HEK293 (cell line): ENCODE measurements at regions not wholly inside any gene's neighbourhood (a gene's known extent, or its start where the extent isn't known, plus 50 kb on each side); places are given as distances from the start of the nearest gene placed in this dataset.

Source experiments
- CTCF ChIA-PET: fragments of 350-600 bp; formaldehyde crosslinking; extraction: SDS; loops from one replicate; lab custom pipeline; 2021; ENCODE audit warnings: antibody characterized with exemption; lab: Yijun Ruan, JAX
- POLR2A ChIA-PET: fragments of 300-600 bp; formaldehyde crosslinking; extraction: SDS; loops from one replicate; lab custom pipeline; 2020; ENCODE audit warnings: antibody characterized with exemption, inconsistent platforms; lab: Yijun Ruan, JAX
- H3K27ac ChIP-seq: fragments of 200-500 bp; sonication (Bioruptor generic); 2 replicates; pipeline ENCODE4 v1.5.1; 2014; ENCODE audit warnings: low read depth, low read length, control low read depth, inconsistent platforms; ENCODE audit errors: extremely low read depth
- H3K36me3 ChIP-seq, 2 experiments: fragments of 200-500 bp in 1 of 2; sonication (Bioruptor generic) in 1 of 2; 1 replicate in 1 of 2; 2 replicates in 1 of 2; pipeline ENCODE4 v1.5.1; 2014 to 2017; ENCODE audit warnings: inconsistent platforms in 2 of 2, low read length in 2 of 2; ENCODE audit not compliant: control insufficient read depth in 2 of 2, insufficient read depth in 1 of 2
- H3K4me1 ChIP-seq: fragments of 200-500 bp; sonication (Bioruptor generic); 2 replicates; pipeline ENCODE4 v1.5.1; 2014; ENCODE audit warnings: mild to moderate bottlenecking, low read length, inconsistent platforms; ENCODE audit not compliant: control insufficient read depth, insufficient read depth
- H3K4me3 ChIP-seq: 2 replicates; pipeline ENCODE4 v1.5.1; 2011; ENCODE audit warnings: low read depth, mild to moderate bottlenecking, control low read depth, low read length, moderate library complexity
- H3K9me3 ChIP-seq: fragments of 200-500 bp; sonication (Bioruptor generic); 2 replicates; pipeline ENCODE4 v1.5.1; 2014; ENCODE audit warnings: low read depth, low read length, inconsistent platforms; ENCODE audit not compliant: control insufficient read depth, insufficient read depth
- BCL11A ChIP-seq: fragments of 450-650 bp; formaldehyde crosslinking; IDR thresholded peaks from 2 replicates; pipeline ENCODE4 v1.5.1; 2016; ENCODE audit warnings: low read depth, missing biosample characterization, missing genetic modification characterization
- EGR2 ChIP-seq: fragments of 450-650 bp; formaldehyde crosslinking; IDR thresholded peaks from 2 replicates; pipeline ENCODE4 v1.5.1; 2016; ENCODE audit warnings: low read depth, missing biosample characterization, missing genetic modification characterization
- GLI2 ChIP-seq: fragments of 450-650 bp; formaldehyde crosslinking; IDR thresholded peaks from 2 replicates; pipeline ENCODE4; 2017; ENCODE audit warnings: missing biosample characterization, missing genetic modification characterization, low read depth, borderline replicate concordance
- KLF7 ChIP-seq: fragments of 450-650 bp; formaldehyde crosslinking; IDR thresholded peaks from 2 replicates; pipeline ENCODE4 v1.5.1; 2016; ENCODE audit warnings: missing biosample characterization, missing genetic modification characterization, borderline replicate concordance
- KLF9 ChIP-seq: fragments of 450-650 bp; formaldehyde crosslinking; IDR thresholded peaks from 2 replicates; pipeline ENCODE4 v1.5.1; 2016; ENCODE audit warnings: missing biosample characterization, missing genetic modification characterization, low read depth
- MEIS1 ChIP-seq: sonication (generic); formaldehyde crosslinking; IDR thresholded peaks from 2 replicates; pipeline ENCODE4 v1.8.1; 2022; ENCODE audit warnings: missing genetic modification reagents, mild to moderate bottlenecking, borderline replicate concordance
- SALL2 ChIP-seq: fragments of 450-650 bp; formaldehyde crosslinking; IDR thresholded peaks from 2 replicates; pipeline ENCODE4 v1.5.0; 2017; ENCODE audit warnings: missing biosample characterization, mild to moderate bottlenecking, missing genetic modification characterization, borderline replicate concordance
- SCRT1 ChIP-seq: fragments of 450-650 bp; formaldehyde crosslinking; IDR thresholded peaks from 2 replicates; pipeline ENCODE4 v1.5.1; 2016; ENCODE audit warnings: missing biosample characterization, missing genetic modification characterization, borderline replicate concordance
- ZBTB21 ChIP-seq: fragments of 450-650 bp; formaldehyde crosslinking; IDR thresholded peaks from 2 replicates; pipeline ENCODE4 v1.5.1; 2017; ENCODE audit warnings: missing biosample characterization, missing genetic modification characterization
- ZEB2 ChIP-seq: fragments of 450-650 bp; formaldehyde crosslinking; IDR thresholded peaks from 2 replicates; pipeline ENCODE4 v1.5.1; 2016; ENCODE audit warnings: missing biosample characterization, missing genetic modification characterization
- ZFP37 ChIP-seq: fragments of 450-650 bp; formaldehyde crosslinking; IDR thresholded peaks from 2 replicates; pipeline ENCODE4 v1.5.1; 2016; ENCODE audit warnings: missing biosample characterization, missing genetic modification characterization
- ZNF10 ChIP-seq: fragments of 450-650 bp; formaldehyde crosslinking; IDR thresholded peaks from 2 replicates; pipeline ENCODE4 v1.5.1; 2017; ENCODE audit warnings: missing biosample characterization, missing genetic modification characterization
- ZNF133 ChIP-seq: fragments of 450-650 bp; formaldehyde crosslinking; IDR thresholded peaks from 2 replicates; pipeline ENCODE4 v1.5.1; 2016; ENCODE audit warnings: missing biosample characterization, missing genetic modification characterization
- ZNF19 ChIP-seq: fragments of 450-650 bp; formaldehyde crosslinking; IDR thresholded peaks from 2 replicates; pipeline ENCODE4; 2016; ENCODE audit warnings: missing biosample characterization, missing genetic modification characterization, low read depth
- ZNF24 ChIP-seq: fragments of 450-650 bp; formaldehyde crosslinking; IDR thresholded peaks from 2 replicates; pipeline ENCODE4 v1.5.1; 2016; ENCODE audit warnings: missing biosample characterization, missing genetic modification characterization
- ZNF266 ChIP-seq: fragments of 450-650 bp; formaldehyde crosslinking; IDR thresholded peaks from 2 replicates; pipeline ENCODE4 v1.5.1; 2016; ENCODE audit warnings: missing biosample characterization, missing genetic modification characterization, low read depth
- ZNF335 ChIP-seq: fragments of 450-650 bp; formaldehyde crosslinking; conservative IDR thresholded peaks from 2 replicates; pipeline ENCODE4 v1.5.1; 2016; ENCODE audit warnings: missing biosample characterization, missing genetic modification characterization
- ZNF48 ChIP-seq: fragments of 450-650 bp; formaldehyde crosslinking; IDR thresholded peaks from 2 replicates; pipeline ENCODE4 v1.5.1; 2016; ENCODE audit warnings: missing biosample characterization, missing genetic modification characterization
- ZNF544 ChIP-seq: fragments of 450-650 bp; formaldehyde crosslinking; IDR thresholded peaks from 2 replicates; pipeline ENCODE4 v1.5.0; 2017; ENCODE audit warnings: missing biosample characterization, missing genetic modification characterization
- ZNF596 ChIP-seq: fragments of 450-650 bp; IDR thresholded peaks from 2 replicates; pipeline ENCODE4 v1.5.0; 2018; ENCODE audit warnings: missing biosample characterization, mild to moderate bottlenecking, missing genetic modification characterization, moderate library complexity
- ZNF626 ChIP-seq: fragments of 450-650 bp; sonication (Bioruptor Pico); formaldehyde crosslinking; IDR thresholded peaks from 2 replicates; pipeline ENCODE4 v1.5.1; 2018; ENCODE audit warnings: missing biosample characterization, missing genetic modification characterization, inconsistent platforms
- ZNF768 ChIP-seq: fragments of 450-650 bp; formaldehyde crosslinking; IDR thresholded peaks from 2 replicates; pipeline ENCODE4 v1.5.1; 2018; ENCODE audit warnings: missing biosample characterization, mild to moderate bottlenecking, missing genetic modification characterization
- ZNF792 ChIP-seq: fragments of 450-650 bp; formaldehyde crosslinking; IDR thresholded peaks from 2 replicates; pipeline ENCODE4 v1.5.1; 2016; ENCODE audit warnings: missing biosample characterization, missing genetic modification characterization
- ZNF843 ChIP-seq: fragments of 450-650 bp; formaldehyde crosslinking; IDR thresholded peaks from 2 replicates; pipeline ENCODE4 v1.5.1; 2016; ENCODE audit warnings: missing biosample characterization, missing genetic modification characterization
- TF ChIP-seq, protein P1 (sequence below): fragments of 450-650 bp; formaldehyde crosslinking; IDR thresholded peaks from 2 replicates; pipeline ENCODE4 v1.5.1; 2016; ENCODE audit warnings: missing biosample characterization, missing genetic modification characterization
- TF ChIP-seq, protein P2 (sequence below): fragments of 450-650 bp; formaldehyde crosslinking; IDR thresholded peaks from 2 replicates; pipeline ENCODE4; 2016; ENCODE audit warnings: missing biosample characterization, missing genetic modification characterization
- TF ChIP-seq, protein P3 (sequence below): fragments of 450-650 bp; formaldehyde crosslinking; IDR thresholded peaks from 2 replicates; pipeline ENCODE4 v1.5.1; 2016; ENCODE audit warnings: missing biosample characterization, missing genetic modification characterization
- TF ChIP-seq, protein P4 (sequence below): IDR thresholded peaks from 2 replicates; pipeline ENCODE4 v1.6.1; 2011; ENCODE audit warnings: mild to moderate bottlenecking, low read depth, low read length, borderline replicate concordance

DNA sequence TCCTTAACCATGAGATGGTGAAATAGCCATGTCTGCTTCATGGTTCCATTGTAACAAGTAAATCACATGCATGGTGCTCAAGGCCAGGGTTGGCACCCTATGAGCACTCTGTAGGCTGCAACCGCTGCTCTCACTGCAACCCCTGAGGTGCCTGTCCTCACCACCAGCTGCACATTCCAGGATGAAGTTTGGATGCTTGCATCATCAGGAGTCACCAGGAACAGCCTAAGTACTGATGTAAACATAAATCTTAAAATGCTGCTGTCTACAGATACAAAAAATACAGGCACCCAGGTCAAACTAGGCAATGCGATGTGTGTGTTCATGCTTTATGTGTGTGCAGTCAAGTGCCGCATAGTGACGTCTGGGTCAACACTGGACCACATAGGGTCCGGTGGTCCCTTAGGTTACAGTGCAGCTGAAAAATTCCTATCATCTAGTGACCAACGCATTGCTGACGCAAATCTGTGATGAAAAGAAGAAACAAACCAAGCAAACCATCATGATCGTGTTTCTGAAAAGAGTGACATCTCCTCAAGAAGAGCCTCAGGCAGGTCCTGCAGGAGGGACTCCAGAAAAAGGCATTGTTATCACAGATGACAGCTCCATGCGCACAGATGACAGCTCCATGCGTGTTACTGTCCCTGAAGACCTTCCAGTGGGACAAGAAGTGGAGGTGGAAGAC is 234.8 kb downstream of the AUH start:
- Histone ChIP-seq H3K27ac (no peak overlapping the region), H3K36me3 (no peaks in the 10 kb centered on the region), H3K4me1 (no peaks in the 10 kb centered on the region), H3K9me3 (no peaks in the 10 kb centered on the region), H3K4me3 (no peak overlapping the region)
- ChIA-PET CTCF (interaction anchor here (0.6 to 0.7 kb wide), 2 partner anchors 126 to 631 kb away, joined by 3 read pairs; no protein-coding TSS in a partner anchor), POLR2A (no interaction called here)
- TF ChIP-seq SALL2 (tag by site-specific recombination) (no peak), KLF7 (no peak), ZNF335 (tag by site-specific recombination) (no peak), ZNF266 (tag by site-specific recombination) (no peak), ZNF133 (no peak), ZNF48 (tag by site-specific recombination) (no peak), EGR2 (tag by site-specific recombination) (no peak), SCRT1 (tag by site-specific recombination) (no peak), MEIS1 (CRISPR knock-in tag) (no peak), GLI2 (tag by site-specific recombination) (no peak), ZFP37 (tag by site-specific recombination) (no peak), ZNF10 (no peak), ZNF544 (no peak)
- TF ChIP-seq, protein P1, sequence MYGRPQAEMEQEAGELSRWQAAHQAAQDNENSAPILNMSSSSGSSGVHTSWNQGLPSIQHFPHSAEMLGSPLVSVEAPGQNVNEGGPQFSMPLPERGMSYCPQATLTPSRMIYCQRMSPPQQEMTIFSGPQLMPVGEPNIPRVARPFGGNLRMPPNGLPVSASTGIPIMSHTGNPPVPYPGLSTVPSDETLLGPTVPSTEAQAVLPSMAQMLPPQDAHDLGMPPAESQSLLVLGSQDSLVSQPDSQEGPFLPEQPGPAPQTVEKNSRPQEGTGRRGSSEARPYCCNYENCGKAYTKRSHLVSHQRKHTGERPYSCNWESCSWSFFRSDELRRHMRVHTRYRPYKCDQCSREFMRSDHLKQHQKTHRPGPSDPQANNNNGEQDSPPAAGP, result no peak
- TF ChIP-seq, protein P2, sequence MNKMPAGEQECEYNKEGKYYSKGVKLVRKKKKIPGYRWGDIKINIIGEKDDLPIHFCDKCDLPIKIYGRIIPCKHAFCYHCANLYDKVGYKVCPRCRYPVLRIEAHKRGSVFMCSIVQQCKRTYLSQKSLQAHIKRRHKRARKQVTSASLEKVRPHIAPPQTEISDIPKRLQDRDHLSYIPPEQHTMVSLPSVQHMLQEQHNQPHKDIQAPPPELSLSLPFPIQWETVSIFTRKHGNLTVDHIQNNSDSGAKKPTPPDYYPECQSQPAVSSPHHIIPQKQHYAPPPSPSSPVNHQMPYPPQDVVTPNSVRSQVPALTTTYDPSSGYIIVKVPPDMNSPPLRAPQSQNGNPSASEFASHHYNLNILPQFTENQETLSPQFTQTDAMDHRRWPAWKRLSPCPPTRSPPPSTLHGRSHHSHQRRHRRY (tag by site-specific recombination), result no peak
- TF ChIP-seq, protein P3, sequence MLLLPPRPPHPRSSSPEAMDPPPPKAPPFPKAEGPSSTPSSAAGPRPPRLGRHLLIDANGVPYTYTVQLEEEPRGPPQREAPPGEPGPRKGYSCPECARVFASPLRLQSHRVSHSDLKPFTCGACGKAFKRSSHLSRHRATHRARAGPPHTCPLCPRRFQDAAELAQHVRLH (tag by site-specific recombination), result no peak

DNA sequence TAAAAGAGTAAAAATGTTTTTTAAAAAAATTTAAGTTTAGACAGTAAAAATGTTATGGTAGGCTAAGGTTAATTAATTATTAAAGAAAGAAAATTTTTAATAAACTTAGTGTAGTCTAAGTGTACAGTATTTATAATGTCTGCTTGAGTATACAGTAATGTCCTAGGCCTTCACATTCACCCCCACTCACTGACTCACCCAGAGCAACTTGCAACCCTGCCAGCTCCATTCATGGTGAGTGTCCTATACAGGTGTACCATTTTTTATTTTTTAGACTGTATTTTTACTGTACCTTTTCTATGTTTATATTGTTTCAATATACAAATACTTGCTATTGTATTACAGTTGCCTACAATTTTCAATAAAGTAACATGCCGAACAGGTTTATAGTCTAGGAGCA is 234.1 kb downstream of the AUH start:
- no peaks in the 10 kb centered on the region for H3K4me1 ChIP-seq
- ChIA-PET CTCF (interaction anchor here (0.6 to 0.7 kb wide), 2 partner anchors 125 to 630 kb away, joined by 3 read pairs; no protein-coding TSS in a partner anchor), POLR2A (interaction anchor here (0.6 kb wide), 1 partner anchor 142 kb away, joined by 3 read pairs; no protein-coding TSS in a partner anchor)
- TF ChIP-seq ZNF843 (tag by site-specific recombination) (no peak), ZNF768 (no peak), ZNF24 (no peak)
- H3K27ac ChIP-seq, result no peak overlapping the region
- no peaks in the 10 kb centered on the region for H3K9me3 ChIP-seq
- H3K4me3 ChIP-seq, result no peak overlapping the region
- no peaks in the 10 kb centered on the region for H3K36me3 ChIP-seq

DNA sequence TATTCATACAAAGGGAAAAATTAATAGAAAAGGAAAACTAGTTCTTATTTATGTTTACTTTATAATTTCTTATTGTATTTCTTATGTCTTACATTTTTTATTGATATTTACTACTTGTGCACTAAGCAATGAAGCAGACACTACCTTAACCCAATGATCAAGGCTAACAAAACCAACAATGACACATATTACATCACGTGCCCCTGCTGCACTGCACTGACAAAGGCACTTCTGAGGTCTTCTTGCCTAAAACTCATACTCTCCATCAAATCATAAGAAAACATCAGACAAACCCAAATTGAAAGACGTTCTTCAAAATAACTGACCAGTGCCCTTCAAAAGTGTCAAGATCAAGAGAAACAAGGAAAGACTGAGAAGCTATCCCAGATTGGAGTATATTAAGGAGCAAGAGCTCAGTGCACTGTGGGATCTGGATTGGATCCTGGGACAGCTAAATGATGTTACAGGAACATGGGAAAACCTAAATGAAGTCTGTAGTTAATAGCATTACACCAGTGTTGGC is 230.9 kb downstream of the AUH start:
- Histone ChIP-seq H3K36me3 (no peaks in the 10 kb centered on the region), H3K9me3 (no peaks in the 10 kb centered on the region), H3K4me3 (no peak overlapping the region), H3K27ac (no peak overlapping the region), H3K4me1 (no peaks in the 10 kb centered on the region)
- POLR2A ChIA-PET, result no interaction called here
- CTCF ChIA-PET, result interaction anchor here (0.6 to 0.7 kb wide), 3 partner anchors 70 to 1980 kb away, joined by 3 to 9 read pairs (median 6); no protein-coding TSS in a partner anchor
- TF ChIP-seq KLF9 (tag by site-specific recombination) (no peak), ZNF19 (tag by site-specific recombination) (no peak), BCL11A (tag by site-specific recombination) (no peak), ZNF596 (tag by site-specific recombination) (no peak), ZNF792 (tag by site-specific recombination) (no peak), ZBTB21 (tag by site-specific recombination) (no peak), ZNF626 (tag by site-specific recombination) (no peak), ZEB2 (no peak)
- TF ChIP-seq, protein P4, sequence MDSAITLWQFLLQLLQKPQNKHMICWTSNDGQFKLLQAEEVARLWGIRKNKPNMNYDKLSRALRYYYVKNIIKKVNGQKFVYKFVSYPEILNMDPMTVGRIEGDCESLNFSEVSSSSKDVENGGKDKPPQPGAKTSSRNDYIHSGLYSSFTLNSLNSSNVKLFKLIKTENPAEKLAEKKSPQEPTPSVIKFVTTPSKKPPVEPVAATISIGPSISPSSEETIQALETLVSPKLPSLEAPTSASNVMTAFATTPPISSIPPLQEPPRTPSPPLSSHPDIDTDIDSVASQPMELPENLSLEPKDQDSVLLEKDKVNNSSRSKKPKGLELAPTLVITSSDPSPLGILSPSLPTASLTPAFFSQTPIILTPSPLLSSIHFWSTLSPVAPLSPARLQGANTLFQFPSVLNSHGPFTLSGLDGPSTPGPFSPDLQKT, result no peak
